ENCODE measurements at regions not wholly inside any gene's neighbourhood (a gene's known extent, or its start where the extent isn't known, plus 50 kb on each side); places are given as distances from the start of the nearest gene placed in this dataset.

GRCh38 chr4:26051240-26051639 lies 137.2 kb downstream of the SMIM20 start:
- POLR2A ChIA-PET, result interaction anchor here (0.7 kb wide), 1 partner anchor 26 kb away, joined by 4 read pairs; no protein-coding TSS in a partner anchor
- 44% methylated on average over 6 of the region's 7 CpGs for WGBS (ENCODE audit: insufficient coverage, insufficient replicate concordance, low lambda C conversion rate, missing lambda C conversion rate)
- H3K9ac ChIP-seq (ENCODE audit: control insufficient read depth, insufficient read depth, low read length), result no peak overlapping the region
- in situ Hi-C loops (cut with MboI) (loop anchor here (10.0 kb wide), 1 partner anchor 354 kb away; no protein-coding TSS in a partner anchor), intact Hi-C loops (cut with micrococcal nuclease; ENCODE audit: unreplicated experiment) (no loop called here)
- H3K27me3 ChIP-seq (replicated peaks in 1 of 2; ENCODE audit: control insufficient read depth in 2 of 2, insufficient read depth in 2 of 2, low read length in 1 of 2), result peaks cover 0 to 2% of the 10 kb centered on the region in 2 experiments; a peak in 1 of 4 replicates
- no peak overlapping the region for H3K27ac ChIP-seq (ENCODE audit: control insufficient read depth, insufficient read depth)
- RAD21 ChIA-PET (ENCODE audit: unreplicated experiment), result no interaction called here
- DNase-seq (ENCODE audit: low read depth, low spot score) (no peak), ATAC-seq (no peak), FAIRE-seq (no peak)
- SMC1A ChIA-PET (ENCODE audit: uncharacterized antibody, unreplicated experiment), result interaction anchor here (0.9 to 1.8 kb wide), 3 partner anchors 12 to 24 kb away, joined by 3 to 5 read pairs (median 4); no protein-coding TSS in a partner anchor
- H3K4me1 ChIP-seq (ENCODE audit: control insufficient read depth, insufficient read depth, low read length), result peaks cover 13% of the 10 kb centered on the region; the same call in 1 of the 2 replicates
- BruUV-seq (replicated peaks), result no TSS peak
- H3K4me2 ChIP-seq (ENCODE audit: control insufficient read depth, insufficient read depth), result no peak overlapping the region
- no peaks in the 10 kb centered on the region for H3K79me2 ChIP-seq (ENCODE audit: control insufficient read depth, insufficient read depth, low read length)
- H3K4me3 ChIP-seq, result no peak overlapping the region
- H3K9me3 ChIP-seq (replicated peaks; ENCODE audit: control insufficient read depth, insufficient read depth, low read length), result no peaks in the 10 kb centered on the region; the same call in 2 of the 3 replicates
- CTCF ChIA-PET, result interaction anchor here (1.1 to 1.8 kb wide), 2 partner anchors 10 to 64 kb away, joined by 3 to 5 read pairs; no protein-coding TSS in a partner anchor
- TF ChIP-seq EP300 (IDR thresholded peaks at IDR 0.05; ENCODE audit: borderline replicate concordance in 1 of 2, control insufficient read depth in 1 of 2, low read depth in 2 of 2, low read length in 2 of 2) (no peak), BCL3 (IDR thresholded peaks at IDR 0.05; ENCODE audit: borderline replicate concordance, insufficient read depth, low read depth, low read length, poor library complexity, severe bottlenecking) (peak; percentile 44)
- H4K20me1 ChIP-seq (ENCODE audit: control insufficient read depth, insufficient read depth), result no peaks in the 10 kb centered on the region
- no peaks in the 10 kb centered on the region for H3K36me3 ChIP-seq (ENCODE audit: control insufficient read depth in 2 of 2, insufficient read depth in 2 of 2, low read length in 1 of 2)
- no peak overlapping the region for H2AFZ ChIP-seq (ENCODE audit: control insufficient read depth, low read depth, low read length)
